MCF 10A (cell line): ENCODE measurements at regions not wholly inside any gene's neighbourhood (a gene's known extent, or its start where the extent isn't known, plus 50 kb on each side); places are given as distances from the start of the nearest gene placed in this dataset.

Experiments used
- BruUV-seq: library from RNA; stranded (reverse); fragments of 400-500 nt; replicated peaks from 2 replicates; lab custom pipeline; 2021; lab: Mats Ljungman, UMichigan
- CTCF ChIA-PET: fragments of 300-600 bp; sonication (Branson Sonifier 250); formaldehyde crosslinking; extraction: SDS; loops from one replicate; lab custom pipeline; 2021; ENCODE audit warnings: antibody characterized with exemption, inconsistent platforms; lab: Yijun Ruan, JAX
- POLR2A ChIA-PET: fragments of 300-600, 350-650 bp; sonication (Branson Sonifier 250); formaldehyde crosslinking; extraction: SDS; loops from one replicate; lab custom pipeline; 2020; ENCODE audit warnings: antibody characterized with exemption, inconsistent platforms; lab: Yijun Ruan, JAX
- DNase-seq: peaks from one replicate; pipeline ENCODE4 v3.0.0-alpha.2; 2018; ENCODE audit not compliant: unreplicated experiment
- H3K27ac Mint-ChIP-seq: one replicate; pipeline ENCODE4 v1.8.0; 2022; ENCODE audit warnings: mild to moderate bottlenecking, low read depth, mixed read lengths; ENCODE audit not compliant: unreplicated experiment
- H3K27me3 Mint-ChIP-seq: one replicate; pipeline ENCODE4 v1.8.0; 2022; ENCODE audit warnings: mixed read lengths; ENCODE audit not compliant: insufficient read depth, unreplicated experiment
- H3K36me3 Mint-ChIP-seq: one replicate; pipeline ENCODE4 v1.8.0; 2022; ENCODE audit warnings: mild to moderate bottlenecking, moderate library complexity, mixed read lengths; ENCODE audit not compliant: insufficient read depth, unreplicated experiment
- H3K4me1 Mint-ChIP-seq: one replicate; pipeline ENCODE4 v1.8.0; 2022; ENCODE audit warnings: mixed read lengths; ENCODE audit not compliant: insufficient read depth, unreplicated experiment
- H3K4me3 Mint-ChIP-seq: one replicate; pipeline ENCODE4 v1.8.0; 2022; ENCODE audit warnings: mild to moderate bottlenecking, moderate library complexity, mixed read lengths; ENCODE audit not compliant: unreplicated experiment
- H3K9me3 Mint-ChIP-seq: one replicate; pipeline ENCODE4 v1.8.0; 2022; ENCODE audit warnings: mixed read lengths; ENCODE audit not compliant: unreplicated experiment
- CTCF ChIP-seq: fragments of 200-600 bp; IDR thresholded peaks from one replicate; pipeline ENCODE4 v1.8.0; 2022; ENCODE audit warnings: antibody characterized with exemption, mild to moderate bottlenecking; ENCODE audit not compliant: unreplicated experiment
- intact Hi-C: fragments of 100-400 bp; cut with micrococcal nuclease; formaldehyde crosslinking; loops from 2 replicates; pipeline ENCODE4 v1.14.1; 2022

GRCh38 chr4:156194896-156195295 is 241.2 kb upstream of the CTSO start:
- no peaks in the 10 kb centered on the region for H3K9me3 Mint-ChIP-seq
- H3K27ac Mint-ChIP-seq, result no peak overlapping the region
- H3K36me3 Mint-ChIP-seq, result no peaks in the 10 kb centered on the region
- no peaks in the 10 kb centered on the region for H3K27me3 Mint-ChIP-seq
- peaks cover 16% of the 10 kb centered on the region for H3K4me1 Mint-ChIP-seq
- ChIA-PET CTCF (interaction anchor here (0.8 kb wide), 1 partner anchor 24 kb away, joined by 3 read pairs; no protein-coding TSS in a partner anchor), POLR2A (no interaction called here)
- intact Hi-C loops, result no loop called here
- H3K4me3 Mint-ChIP-seq, result no peak overlapping the region
- no TSS peak for BruUV-seq
- no peak for TF ChIP-seq CTCF
- DNase-seq, result peak; percentile 13

DNA sequence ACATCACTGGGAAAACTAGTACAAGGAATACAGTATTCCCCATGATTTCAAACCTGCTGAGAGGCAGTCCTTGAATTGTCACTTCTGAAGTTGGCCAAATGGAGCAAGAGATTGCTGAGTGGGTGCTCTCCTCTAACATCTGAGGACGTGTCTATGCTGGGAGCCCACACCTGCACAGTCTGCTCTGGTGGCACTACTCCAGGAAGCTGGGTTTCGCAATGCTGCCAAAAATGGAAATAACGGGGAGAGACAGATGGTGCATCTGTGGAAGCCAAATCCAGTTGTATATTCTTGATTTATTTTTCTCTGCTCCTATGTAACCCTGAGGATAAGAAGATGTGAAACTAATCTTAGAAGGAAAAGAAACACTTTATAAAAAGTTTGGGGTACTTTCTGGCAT is 240.1 kb upstream of the CTSO start:
- H3K27me3 Mint-ChIP-seq, result no peaks in the 10 kb centered on the region
- CTCF ChIA-PET, result no interaction called here
- H3K4me3 Mint-ChIP-seq, result no peak overlapping the region
- no peak overlapping the region for H3K27ac Mint-ChIP-seq
- H3K9me3 Mint-ChIP-seq, result no peaks in the 10 kb centered on the region
- no peaks in the 10 kb centered on the region for H3K36me3 Mint-ChIP-seq
- no TSS peak for BruUV-seq
- intact Hi-C loops, result no loop called here
- peaks cover 16% of the 10 kb centered on the region for H3K4me1 Mint-ChIP-seq
- POLR2A ChIA-PET, result no interaction called here
- peak; percentile 64 for DNase-seq
- TF ChIP-seq CTCF, result no peak

- Mint-ChIP-seq H3K27ac (no peak overlapping the region), H3K27me3 (no peaks in the 10 kb centered on the region), H3K9me3 (no peaks in the 10 kb centered on the region), H3K4me3 (no peak overlapping the region), H3K36me3 (no peaks in the 10 kb centered on the region), H3K4me1 (peaks cover 16% of the 10 kb centered on the region)
- ChIA-PET CTCF (no interaction called here), POLR2A (no interaction called here)
- no peak for TF ChIP-seq CTCF
- peak; percentile 10 for DNase-seq
- intact Hi-C loops, result no loop called here
- no TSS peak for BruUV-seq
These were observed 239.4 kb upstream of the CTSO start for GRCh38 chr4:156193106-156193505.

DNA sequence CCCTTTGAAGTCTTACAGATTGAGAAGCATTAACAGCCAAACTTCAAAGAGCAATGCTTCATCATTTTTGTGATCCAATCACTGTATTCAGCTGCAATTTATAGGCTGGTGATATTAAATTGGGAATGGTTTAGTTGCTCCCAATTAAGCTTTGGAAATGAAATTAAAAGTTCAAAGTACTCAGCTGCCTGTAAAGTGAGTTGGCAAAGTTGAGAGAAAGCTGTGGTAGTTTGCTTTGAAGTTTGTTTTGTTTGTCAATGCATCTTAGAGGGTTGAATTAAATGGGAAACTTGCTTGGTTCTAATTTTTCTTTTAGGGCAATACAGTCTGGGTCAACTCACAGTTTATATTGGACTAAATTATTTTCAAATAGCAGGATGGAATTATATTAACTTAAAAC is 238.4 kb upstream of the CTSO start:
- DNase-seq, result no peak
- ChIA-PET CTCF (no interaction called here), POLR2A (no interaction called here)
- Mint-ChIP-seq H3K4me1 (peaks cover 16% of the 10 kb centered on the region), H3K27me3 (no peaks in the 10 kb centered on the region), H3K9me3 (no peaks in the 10 kb centered on the region), H3K36me3 (no peaks in the 10 kb centered on the region), H3K4me3 (no peak overlapping the region), H3K27ac (no peak overlapping the region)
- intact Hi-C loops, result no loop called here
- TF ChIP-seq CTCF, result no peak
- no TSS peak for BruUV-seq
